OCI-LY1 (cell line): ENCODE measurements at regions not wholly inside any gene's neighbourhood (a gene's known extent, or its start where the extent isn't known, plus 50 kb on each side); places are given as distances from the start of the nearest gene placed in this dataset.

Source experiments
- CTCF ChIP-seq: fragments of 200-600 bp; sonication (generic), shearing (Covaris generic); IDR thresholded peaks from 2 replicates; pipeline ENCODE4 v1.5.1; 2017; ENCODE audit warnings: mild to moderate bottlenecking, antibody characterized with exemption, low read length, moderate library complexity, mixed read lengths
- EZH2 ChIP-seq: fragments of 200-600 bp; sonication (generic), shearing (Covaris generic); IDR thresholded peaks from 2 replicates; pipeline ENCODE4 v1.8.0; 2017; ENCODE audit warnings: borderline replicate concordance, mixed run types, mild to moderate bottlenecking, antibody characterized with exemption, low read length, moderate library complexity, mixed read lengths

- TF ChIP-seq CTCF (no peak), EZH2 (no peak)
These were observed 129.9 kb upstream of the ZNF804B start for GRCh38 chr7:88629559-88629958.
